ENCODE measurements at regions not wholly inside any gene's neighbourhood (a gene's known extent, or its start where the extent isn't known, plus 50 kb on each side); places are given as distances from the start of the nearest gene placed in this dataset.

DNA sequence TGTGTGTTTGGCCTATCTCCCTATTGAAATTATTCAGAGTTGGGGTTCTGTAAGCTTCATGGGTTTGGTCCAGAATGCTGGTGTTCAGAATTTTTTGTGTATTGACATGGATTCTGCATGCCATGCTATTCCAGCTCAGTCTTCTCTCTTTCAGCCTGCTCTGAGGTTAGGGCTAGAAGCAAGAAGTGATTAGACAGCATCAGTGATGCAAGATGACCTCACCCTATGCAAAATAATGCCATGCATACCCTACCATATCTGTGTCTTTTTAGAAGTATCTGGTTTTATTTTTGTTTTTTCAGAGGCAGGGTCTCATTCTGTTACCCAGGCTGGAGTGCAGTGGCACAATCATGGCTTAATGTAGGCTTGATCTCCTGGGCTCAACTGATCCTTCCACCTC is 175.6 kb upstream of the SKOR2 start:
- no TSS peak for BruUV-seq (replicated peaks)
- no peak for DNase-seq (ENCODE audit: low spot score)
- no peaks in the 10 kb centered on the region for H4K20me1 ChIP-seq (ENCODE audit: insufficient read depth, low read length)
- no peaks in the 10 kb centered on the region for H3K9me3 ChIP-seq (ENCODE audit: low read length)
- ChIA-PET CTCF (ENCODE audit: unreplicated experiment) (interaction anchor here (0.5 kb wide), 1 partner anchor 66 kb away, joined by 4 read pairs; no protein-coding TSS in a partner anchor), POLR2A (no interaction called here)
- TF ChIP-seq, protein P1, sequence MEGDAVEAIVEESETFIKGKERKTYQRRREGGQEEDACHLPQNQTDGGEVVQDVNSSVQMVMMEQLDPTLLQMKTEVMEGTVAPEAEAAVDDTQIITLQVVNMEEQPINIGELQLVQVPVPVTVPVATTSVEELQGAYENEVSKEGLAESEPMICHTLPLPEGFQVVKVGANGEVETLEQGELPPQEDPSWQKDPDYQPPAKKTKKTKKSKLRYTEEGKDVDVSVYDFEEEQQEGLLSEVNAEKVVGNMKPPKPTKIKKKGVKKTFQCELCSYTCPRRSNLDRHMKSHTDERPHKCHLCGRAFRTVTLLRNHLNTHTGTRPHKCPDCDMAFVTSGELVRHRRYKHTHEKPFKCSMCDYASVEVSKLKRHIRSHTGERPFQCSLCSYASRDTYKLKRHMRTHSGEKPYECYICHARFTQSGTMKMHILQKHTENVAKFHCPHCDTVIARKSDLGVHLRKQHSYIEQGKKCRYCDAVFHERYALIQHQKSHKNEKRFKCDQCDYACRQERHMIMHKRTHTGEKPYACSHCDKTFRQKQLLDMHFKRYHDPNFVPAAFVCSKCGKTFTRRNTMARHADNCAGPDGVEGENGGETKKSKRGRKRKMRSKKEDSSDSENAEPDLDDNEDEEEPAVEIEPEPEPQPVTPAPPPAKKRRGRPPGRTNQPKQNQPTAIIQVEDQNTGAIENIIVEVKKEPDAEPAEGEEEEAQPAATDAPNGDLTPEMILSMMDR (conservative IDR thresholded peaks at IDR 0.05; ENCODE audit: low read length): no peak
- TF ChIP-seq EZH2phosphoT487 (IDR thresholded peaks at IDR 0.05; ENCODE audit: borderline replicate concordance, low read depth, low read length): no peak
- H2AFZ ChIP-seq (ENCODE audit: low read length): no peak overlapping the region
- intact Hi-C loops (cut with micrococcal nuclease; ENCODE audit: unreplicated experiment): no loop called here
- H3K4me3 ChIP-seq (ENCODE audit: low read depth, low read length, poor library complexity, severe bottlenecking): no peak overlapping the region
- H3K79me2 ChIP-seq (ENCODE audit: insufficient read depth, low read depth, low read length): no peaks in the 10 kb centered on the region
- H3K4me2 ChIP-seq (ENCODE audit: low read length): no peak overlapping the region
- no peaks in the 10 kb centered on the region for H3K9me2 ChIP-seq (ENCODE audit: insufficient read depth, low read length)
- no peaks in the 10 kb centered on the region for H3K36me3 ChIP-seq (ENCODE audit: insufficient read depth, low read length)
- no peak overlapping the region for H3K27ac ChIP-seq (ENCODE audit: low read depth, low read length, poor library complexity, severe bottlenecking)
- no peaks in the 10 kb centered on the region for H3K4me1 ChIP-seq (ENCODE audit: insufficient read depth, low read length, poor library complexity, severe bottlenecking)

DNA sequence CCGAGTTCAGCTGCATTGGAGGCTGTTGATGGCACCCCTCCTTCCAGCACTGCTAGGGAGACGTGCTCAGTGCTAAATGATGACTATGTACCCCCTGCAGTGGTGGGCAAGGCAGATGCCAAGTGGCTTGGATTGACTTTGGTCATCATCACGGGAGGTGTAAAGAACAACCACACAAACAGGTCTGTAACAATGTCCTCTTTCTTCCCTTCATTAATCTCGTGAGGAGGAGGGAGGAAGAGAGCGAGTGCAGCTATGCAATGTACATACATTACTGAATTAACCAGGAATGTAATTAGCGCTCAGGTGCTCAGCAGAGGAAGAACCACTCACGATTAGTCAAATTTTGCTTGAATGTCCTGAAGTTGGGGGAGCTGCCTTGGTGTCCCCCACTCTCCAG is 173.9 kb upstream of the SKOR2 start:
- H3K4me1 ChIP-seq (ENCODE audit: insufficient read depth, low read length, poor library complexity, severe bottlenecking): peaks cover 13% of the 10 kb centered on the region
- no peak overlapping the region for H3K4me3 ChIP-seq (ENCODE audit: low read depth, low read length, poor library complexity, severe bottlenecking)
- H3K79me2 ChIP-seq (ENCODE audit: insufficient read depth, low read depth, low read length): no peaks in the 10 kb centered on the region
- no peak for TF ChIP-seq EZH2phosphoT487 (IDR thresholded peaks at IDR 0.05; ENCODE audit: borderline replicate concordance, low read depth, low read length)
- TF ChIP-seq, protein P1 (conservative IDR thresholded peaks at IDR 0.05; ENCODE audit: low read length): no peak
- H2AFZ ChIP-seq (ENCODE audit: low read length): no peak overlapping the region
- DNase-seq (ENCODE audit: low spot score): no peak
- no peaks in the 10 kb centered on the region for H3K9me3 ChIP-seq (ENCODE audit: low read length)
- no peaks in the 10 kb centered on the region for H3K36me3 ChIP-seq (ENCODE audit: insufficient read depth, low read length)
- intact Hi-C loops (cut with micrococcal nuclease; ENCODE audit: unreplicated experiment): no loop called here
- H3K9me2 ChIP-seq (ENCODE audit: insufficient read depth, low read length): no peaks in the 10 kb centered on the region
- no peak overlapping the region for H3K4me2 ChIP-seq (ENCODE audit: low read length)
- no peak overlapping the region for H3K27ac ChIP-seq (ENCODE audit: low read depth, low read length, poor library complexity, severe bottlenecking)
- H4K20me1 ChIP-seq (ENCODE audit: insufficient read depth, low read length): no peaks in the 10 kb centered on the region
- ChIA-PET CTCF (ENCODE audit: unreplicated experiment) (no interaction called here), POLR2A (no interaction called here)
- no TSS peak for BruUV-seq (replicated peaks)

DNA sequence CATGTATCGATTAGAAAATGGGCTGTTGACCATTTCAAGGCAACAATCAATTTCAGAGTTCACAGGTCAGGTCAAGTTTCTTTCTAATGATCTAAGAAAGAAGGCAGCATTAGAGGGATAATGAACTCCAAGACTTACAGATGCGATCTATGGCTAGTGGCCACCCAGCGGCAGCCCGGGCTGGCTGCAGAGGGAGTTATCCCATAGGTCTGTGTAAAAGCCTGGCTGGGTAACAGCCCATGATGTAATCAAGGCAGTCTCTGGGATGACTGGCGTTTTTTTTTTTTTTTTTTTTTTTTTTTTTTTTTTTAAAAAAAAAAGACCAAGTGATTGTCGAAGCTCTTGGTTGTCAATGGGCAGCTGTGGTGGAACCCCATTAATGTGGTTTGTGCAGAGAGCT is 171.1 kb upstream of the SKOR2 start:
- Histone ChIP-seq H3K79me2 (ENCODE audit: insufficient read depth, low read depth, low read length) (no peaks in the 10 kb centered on the region), H3K4me1 (ENCODE audit: insufficient read depth, low read length, poor library complexity, severe bottlenecking) (peaks cover 29% of the 10 kb centered on the region), H3K9me3 (ENCODE audit: low read length) (no peaks in the 10 kb centered on the region), H4K20me1 (ENCODE audit: insufficient read depth, low read length) (no peaks in the 10 kb centered on the region), H3K9me2 (ENCODE audit: insufficient read depth, low read length) (no peaks in the 10 kb centered on the region), H3K36me3 (ENCODE audit: insufficient read depth, low read length) (no peaks in the 10 kb centered on the region), H2AFZ (ENCODE audit: low read length) (no peak overlapping the region), H3K4me2 (ENCODE audit: low read length) (no peak overlapping the region), H3K27ac (ENCODE audit: low read depth, low read length, poor library complexity, severe bottlenecking) (no peak overlapping the region), H3K4me3 (ENCODE audit: low read depth, low read length, poor library complexity, severe bottlenecking) (no peak overlapping the region)
- ChIA-PET POLR2A (interaction anchor here (0.6 kb wide), 2 partner anchors 17 to 43 kb away, joined by 3 to 6 read pairs; no protein-coding TSS in a partner anchor), CTCF (ENCODE audit: unreplicated experiment) (no interaction called here)
- intact Hi-C loops (cut with micrococcal nuclease; ENCODE audit: unreplicated experiment): no loop called here
- TF ChIP-seq, protein P1 (conservative IDR thresholded peaks at IDR 0.05; ENCODE audit: low read length): no peak
- no peak for TF ChIP-seq EZH2phosphoT487 (IDR thresholded peaks at IDR 0.05; ENCODE audit: borderline replicate concordance, low read depth, low read length)
- no peak for DNase-seq (ENCODE audit: low spot score)
- BruUV-seq (replicated peaks): no TSS peak
